Mucosa of descending colon (tissue), 3 donors: ENCODE measurements at regions not wholly inside any gene's neighbourhood (a gene's known extent, or its start where the extent isn't known, plus 50 kb on each side); places are given as distances from the start of the nearest gene placed in this dataset.

Experiments used
- ATAC-seq: fragments of 200-7000 bp; cut with Tn5 transposase; one replicate; pipeline ENCODE4 v1.9.1; 2020; ENCODE audit warnings: mild to moderate bottlenecking, moderate library complexity
- DNase-seq, 3 donors: peaks; one replicate each; pipeline ENCODE4 v3.0.0-alpha.2; 2020
- H3K36me3 ChIP-seq: fragments of 200-600 bp; one replicate; pipeline ENCODE4 v1.8.0; 2021; ENCODE audit warnings: low read depth, mild to moderate bottlenecking
- H3K4me1 ChIP-seq: fragments of 200-600 bp; one replicate; pipeline ENCODE4 v1.8.0; 2021; ENCODE audit warnings: low read depth, mild to moderate bottlenecking
- H3K4me3 ChIP-seq: fragments of 200-600 bp; one replicate; pipeline ENCODE4 v1.8.0; 2021; ENCODE audit warnings: mild to moderate bottlenecking
- H3K9me3 ChIP-seq: fragments of 200-600 bp; one replicate; pipeline ENCODE4 v1.8.0; 2021; ENCODE audit warnings: mild to moderate bottlenecking
- CTCF ChIP-seq: fragments of 200-600 bp; IDR thresholded peaks from one replicate; pipeline ENCODE4 v1.8.0; 2022; ENCODE audit warnings: antibody characterized with exemption, mild to moderate bottlenecking
- intact Hi-C, 2 donors: fragments of 100-400 bp; cut with DNase I in 1 of 2; cut with micrococcal nuclease in 1 of 2; formaldehyde crosslinking; loops; one replicate each; pipeline versions ENCODE4 v1.11.0 to v1.11.1; 2022; cut with DNase I, micrococcal nuclease
- donor health status: DM: no; HTN: no; CAD: no; lungs with moderate emphysema.
- donor health status: DM: no; HTN: no; CAD: no.
- donor health status: DM: no; HTN: yes; CAD: no.

DNA sequence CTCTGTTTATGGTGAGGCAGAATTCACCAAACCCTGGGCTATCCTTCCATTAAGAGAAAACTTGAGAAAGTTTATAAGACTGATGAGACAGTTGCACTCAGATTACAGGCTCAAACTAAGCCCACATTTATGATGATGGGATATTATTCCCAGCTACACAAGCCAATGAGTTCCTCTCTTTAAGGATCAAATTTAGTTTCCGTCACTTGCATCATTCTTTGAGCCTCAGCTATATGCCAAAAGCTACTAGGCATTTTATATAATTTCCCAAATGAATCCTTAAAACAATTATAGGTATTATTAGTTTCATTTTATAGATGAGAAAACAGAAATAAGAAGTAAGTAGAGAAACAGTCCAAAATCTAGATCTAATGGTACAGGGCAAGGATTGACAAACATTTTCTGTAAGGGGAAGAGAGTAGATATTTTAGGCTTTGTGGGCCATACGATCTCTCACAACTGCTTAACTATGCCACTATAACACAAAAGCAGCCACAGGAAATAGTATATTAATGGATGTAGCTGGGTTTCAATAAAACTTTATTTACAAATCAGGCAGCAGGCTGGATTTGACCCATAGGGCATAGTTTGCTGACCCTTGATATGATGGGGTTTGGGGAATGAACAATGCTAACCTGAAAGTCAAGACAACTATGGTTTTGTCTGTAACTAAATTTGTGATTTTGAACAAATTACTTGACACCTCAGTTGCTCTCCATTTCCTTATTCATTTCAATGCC is 91.8 kb upstream of the PLXNC1 start:
- H3K4me1 ChIP-seq, result peaks cover 5% of the 10 kb centered on the region
- no peak for ATAC-seq

GRCh38 chr12:94057262-94058151 is 90.9 kb upstream of the PLXNC1 start:
- intact Hi-C loops, result no loop called here
- H3K4me1 ChIP-seq, result peaks cover 5% of the 10 kb centered on the region
- ATAC-seq (no peak), DNase-seq (no peak)
- no peak for TF ChIP-seq CTCF
- no peak overlapping the region for H3K4me3 ChIP-seq
- H3K9me3 ChIP-seq, result no peaks in the 10 kb centered on the region
- H3K36me3 ChIP-seq, result no peaks in the 10 kb centered on the region

More for the DNA sequence above, 91.8 kb upstream of the PLXNC1 start:
- TF ChIP-seq CTCF, result no peak
- Histone ChIP-seq H3K9me3 (no peaks in the 10 kb centered on the region), H3K4me3 (no peak overlapping the region), H3K36me3 (no peaks in the 10 kb centered on the region)
- no peak for DNase-seq
- intact Hi-C loops, result no loop called here

GRCh38 chr12:94059394-94060368 is 88.7 kb upstream of the PLXNC1 start:
- Histone ChIP-seq H3K4me3 (no peak overlapping the region), H3K9me3 (no peaks in the 10 kb centered on the region), H3K36me3 (no peaks in the 10 kb centered on the region), H3K4me1 (peaks cover 5% of the 10 kb centered on the region)
- intact Hi-C loops, result no loop called here
- no peak for TF ChIP-seq CTCF
- ATAC-seq (peak; percentile 53), DNase-seq (no peak)

GRCh38 chr12:94062194-94062593 is 86.2 kb upstream of the PLXNC1 start:
- Histone ChIP-seq H3K4me3 (no peak overlapping the region), H3K36me3 (no peaks in the 10 kb centered on the region), H3K4me1 (no peaks in the 10 kb centered on the region), H3K9me3 (no peaks in the 10 kb centered on the region)
- intact Hi-C loops, result no loop called here
- DNase-seq (no peak), ATAC-seq (no peak)
- no peak for TF ChIP-seq CTCF
